Adipocyte (in vitro differentiated cells): ENCODE measurements at regions not wholly inside any gene's neighbourhood (a gene's known extent, or its start where the extent isn't known, plus 50 kb on each side); places are given as distances from the start of the nearest gene placed in this dataset.
"Not testable (repeated sequence)": the region's sequence is repeated elsewhere in the genome, so short reads cannot be mapped to it uniquely, and the experiment has no call there.

Experiments
- DNase-seq: peaks from one replicate; pipeline ENCODE4 v3.0.0-alpha.2; 2015; ENCODE audit warnings: low read depth
- H3K27me3 ChIP-seq: replicated peaks from 2 replicates; pipeline ENCODE4 v1.7.0; 2013; ENCODE audit warnings: mild to moderate bottlenecking, low read length, moderate library complexity; ENCODE audit not compliant: control insufficient read depth, insufficient read depth
- H3K36me3 ChIP-seq: 2 replicates; pipeline ENCODE4 v1.7.0; 2013; ENCODE audit warnings: low read length, mild to moderate bottlenecking, moderate library complexity; ENCODE audit not compliant: control insufficient read depth, insufficient read depth, severe bottlenecking
- H3K4me1 ChIP-seq: 2 replicates; pipeline ENCODE4 v1.7.0; 2013; ENCODE audit warnings: mild to moderate bottlenecking, low read length, moderate library complexity; ENCODE audit not compliant: control insufficient read depth, insufficient read depth
- H3K4me3 ChIP-seq: 2 replicates; pipeline ENCODE4 v1.7.0; 2013; ENCODE audit warnings: mild to moderate bottlenecking, low read length, moderate library complexity
- H3K9ac ChIP-seq: 2 replicates; pipeline ENCODE4 v1.7.0; 2013; ENCODE audit warnings: mild to moderate bottlenecking, low read length, moderate library complexity
- H3K9me3 ChIP-seq: 2 replicates; pipeline ENCODE4 v1.7.0; 2013; ENCODE audit warnings: mild to moderate bottlenecking, low read length, moderate library complexity; ENCODE audit not compliant: control insufficient read depth

DNA sequence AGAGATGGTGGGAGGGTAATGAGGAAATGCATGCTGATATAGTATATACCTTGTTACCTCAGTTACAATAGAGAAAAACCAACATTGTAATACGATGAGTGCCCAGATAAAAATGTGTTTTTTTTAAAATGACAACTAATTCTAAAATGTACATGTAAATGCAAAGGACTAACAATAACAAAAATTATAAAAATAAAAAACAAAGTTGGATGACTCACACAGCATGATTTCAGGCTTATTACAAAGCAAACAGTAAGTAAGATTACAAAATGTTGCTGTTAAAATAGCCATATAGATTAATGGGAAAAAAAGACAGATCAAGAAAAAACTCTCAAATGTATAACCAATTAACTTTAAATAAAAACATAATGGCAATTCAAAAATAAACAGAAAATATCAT lies 1099.4 kb downstream of the FSCB start:
- Histone ChIP-seq H3K4me3 (no peak overlapping the region), H3K9ac (no peak overlapping the region), H3K9me3 (no peaks in the 10 kb centered on the region), H3K4me1 (no peaks in the 10 kb centered on the region), H3K27me3 (no peaks in the 10 kb centered on the region), H3K36me3 (no peaks in the 10 kb centered on the region)
- no peak for DNase-seq

DNA sequence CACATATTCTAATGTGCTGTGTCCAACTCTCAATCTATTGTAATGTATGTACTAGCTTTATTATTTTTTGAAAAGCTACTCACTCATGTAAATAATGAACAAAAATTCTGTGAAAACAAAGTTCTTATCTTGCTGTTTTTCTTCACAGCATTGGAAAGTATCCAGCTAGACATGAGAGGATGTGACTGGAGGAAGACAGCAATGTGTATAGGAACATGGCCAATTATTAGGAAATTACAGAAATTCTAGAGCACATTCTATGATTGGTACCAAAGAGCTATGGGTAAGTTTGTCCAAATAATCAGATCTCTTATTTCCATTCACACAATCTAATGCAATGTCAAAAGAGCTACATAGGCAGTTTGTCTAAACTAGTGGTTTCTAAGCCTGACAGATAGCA lies 1100.2 kb downstream of the FSCB start:
- DNase-seq = no peak
- Histone ChIP-seq H3K9me3 (no peaks in the 10 kb centered on the region), H3K27me3 (no peaks in the 10 kb centered on the region), H3K9ac (no peak overlapping the region), H3K4me1 (no peaks in the 10 kb centered on the region), H3K36me3 (no peaks in the 10 kb centered on the region), H3K4me3 (no peak overlapping the region)

DNA sequence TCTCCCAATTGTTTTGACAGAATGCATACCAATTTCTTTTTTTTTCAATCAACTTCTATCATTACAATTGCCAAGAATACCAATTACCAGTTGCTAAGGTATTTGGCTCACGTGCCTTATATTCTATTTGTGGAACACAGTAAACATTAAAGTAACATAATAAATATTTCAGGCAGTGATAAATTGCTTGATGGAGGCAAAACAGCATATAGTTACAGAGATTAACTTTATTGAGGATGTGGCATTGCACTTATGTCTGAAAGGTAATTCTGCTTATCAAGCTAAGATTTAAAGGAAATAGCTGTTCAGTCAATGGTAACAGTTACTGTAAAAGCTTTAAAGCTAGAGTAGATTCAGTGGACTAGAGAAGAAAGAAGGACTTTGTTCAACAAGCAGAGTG lies 1107.8 kb downstream of the FSCB start:
- H3K9ac ChIP-seq = no peak overlapping the region
- H3K4me1 ChIP-seq = no peaks in the 10 kb centered on the region
- H3K36me3 ChIP-seq = no peaks in the 10 kb centered on the region
- no peaks in the 10 kb centered on the region for H3K27me3 ChIP-seq
- H3K9me3 ChIP-seq = no peaks in the 10 kb centered on the region
- DNase-seq = no peak
- H3K4me3 ChIP-seq = no peak overlapping the region

DNA sequence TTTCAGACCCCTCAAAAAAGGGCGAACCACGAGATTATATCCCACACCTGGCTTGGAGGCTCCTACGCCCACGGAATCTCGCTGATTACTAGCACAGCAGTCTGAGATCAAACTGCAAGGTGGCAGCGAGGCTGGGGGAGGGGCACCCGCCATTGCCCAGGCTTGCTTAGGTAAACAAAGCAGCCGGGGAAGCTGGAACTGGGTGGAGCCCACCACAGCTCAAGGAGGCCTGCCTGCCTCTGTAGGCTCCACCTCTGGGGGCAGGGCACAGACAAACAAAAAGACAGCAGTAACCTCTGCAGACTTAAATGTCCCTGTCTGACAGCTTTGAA lies 1136.6 kb downstream of the FSCB start:
- H3K9ac ChIP-seq, H3K4me3 ChIP-seq, H3K4me1 ChIP-seq, H3K27me3 ChIP-seq, H3K9me3 ChIP-seq, DNase-seq, H3K36me3 ChIP-seq: not testable (repeated sequence)

DNA sequence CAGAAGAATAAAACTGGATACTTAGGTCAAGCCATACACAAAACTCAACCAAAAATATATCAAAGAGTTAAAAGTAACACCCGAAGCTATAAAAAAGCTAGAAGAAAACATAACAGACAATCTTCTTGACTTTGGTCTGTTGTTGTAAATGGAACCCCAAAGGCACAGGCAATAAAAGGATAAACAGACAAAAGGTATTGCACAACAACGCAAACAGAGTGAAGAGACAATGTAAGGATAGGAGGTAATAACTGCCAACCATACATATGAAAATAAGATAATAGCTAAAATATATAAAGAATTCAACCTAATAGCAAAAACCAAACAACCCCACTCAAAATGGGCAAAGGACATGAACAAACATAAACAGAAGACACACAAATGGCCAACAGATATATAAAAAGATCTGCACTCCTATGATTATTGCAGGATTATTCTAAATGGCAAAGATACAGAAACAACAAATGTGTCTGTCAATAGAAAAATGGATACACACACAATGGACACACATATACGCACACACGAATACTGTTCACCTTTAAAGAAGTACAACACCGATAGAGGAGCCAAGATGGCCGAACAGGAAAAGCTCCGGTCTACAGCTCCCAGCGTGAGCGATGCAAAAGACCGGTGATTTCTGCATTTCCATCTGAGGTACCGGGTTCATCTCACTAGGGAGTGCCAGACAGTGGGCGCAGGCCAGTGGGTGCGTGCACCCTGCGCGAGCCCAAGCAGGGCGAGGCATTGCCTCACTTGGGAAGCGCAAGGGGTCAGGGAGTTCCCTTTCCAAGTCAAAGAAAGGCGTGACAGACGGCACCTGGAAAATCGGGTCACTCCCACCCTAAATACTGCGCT lies 1137.1 kb downstream of the FSCB start:
- H3K4me1 ChIP-seq = no peaks in the 10 kb centered on the region
- no peak overlapping the region for H3K9ac ChIP-seq
- no peaks in the 10 kb centered on the region for H3K27me3 ChIP-seq
- H3K4me3 ChIP-seq = no peak overlapping the region
- DNase-seq = no peak
- no peaks in the 10 kb centered on the region for H3K36me3 ChIP-seq
- H3K9me3 ChIP-seq = no peaks in the 10 kb centered on the region

DNA sequence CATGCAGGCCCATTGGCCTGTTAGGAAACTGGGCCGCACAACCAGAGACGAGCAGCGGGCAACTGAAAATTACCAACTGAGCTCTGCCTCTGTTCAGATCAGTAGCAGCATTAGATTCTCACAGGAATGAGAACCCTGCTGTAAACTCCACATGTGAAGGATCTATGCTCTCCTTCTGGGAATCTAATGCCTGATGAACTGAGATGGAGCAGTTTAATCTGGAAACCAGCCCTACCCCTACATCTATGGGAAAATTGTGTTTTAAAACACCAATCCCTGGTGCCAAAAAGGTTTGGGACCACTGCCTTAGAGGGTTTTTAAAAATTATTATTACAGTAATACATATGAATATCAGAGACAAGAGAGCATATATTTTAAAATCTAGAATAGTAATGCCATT lies 1144.5 kb downstream of the FSCB start:
- Histone ChIP-seq H3K9me3 (no peaks in the 10 kb centered on the region), H3K4me3 (no peak overlapping the region), H3K4me1 (no peaks in the 10 kb centered on the region), H3K9ac (no peak overlapping the region), H3K27me3 (no peaks in the 10 kb centered on the region), H3K36me3 (no peaks in the 10 kb centered on the region)
- no peak for DNase-seq

DNA sequence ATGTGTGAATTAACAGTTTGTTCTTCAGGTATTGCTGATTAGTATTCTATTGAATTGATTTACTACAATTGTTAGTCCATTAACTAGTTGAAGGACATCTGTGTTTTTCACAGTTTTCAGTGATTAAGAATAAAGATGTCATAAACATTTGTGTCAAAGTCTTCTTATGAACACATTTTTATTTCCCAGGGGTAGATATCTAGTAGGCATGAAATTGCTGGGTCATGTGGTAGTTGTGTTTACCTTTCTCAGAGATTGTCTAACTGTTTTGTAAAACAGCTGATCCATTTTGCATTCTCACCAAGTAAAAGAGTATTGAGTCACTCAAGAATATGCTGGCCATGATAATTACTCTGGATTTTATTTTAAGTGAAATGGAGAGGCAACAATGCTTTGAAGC lies 1145.3 kb downstream of the FSCB start:
- H3K4me3 ChIP-seq = no peak overlapping the region
- DNase-seq = no peak
- no peaks in the 10 kb centered on the region for H3K9me3 ChIP-seq
- H3K4me1 ChIP-seq = no peaks in the 10 kb centered on the region
- no peaks in the 10 kb centered on the region for H3K27me3 ChIP-seq
- no peak overlapping the region for H3K9ac ChIP-seq
- H3K36me3 ChIP-seq = no peaks in the 10 kb centered on the region

DNA sequence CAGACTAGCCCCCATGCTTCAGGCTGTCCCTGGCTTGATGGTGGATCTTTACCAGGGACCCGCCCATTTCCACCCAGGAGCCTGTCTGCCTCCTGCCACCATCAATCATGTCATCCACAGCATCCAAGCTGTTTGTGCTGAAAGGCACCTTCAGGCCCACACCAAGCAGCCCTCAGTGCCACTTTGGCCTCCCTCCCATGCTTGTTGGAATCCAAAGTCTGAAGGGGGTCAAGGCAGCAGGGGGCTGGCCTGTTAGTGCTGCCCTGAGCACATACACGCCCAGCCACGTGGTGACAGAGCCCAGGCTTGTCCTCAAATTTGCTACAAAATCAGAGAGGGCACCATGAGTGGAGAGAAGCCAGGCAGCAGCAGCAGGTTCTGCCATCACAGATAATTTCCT lies 1146.8 kb downstream of the FSCB start:
- no peak overlapping the region for H3K4me3 ChIP-seq
- H3K4me1 ChIP-seq = no peaks in the 10 kb centered on the region
- H3K9ac ChIP-seq = no peak overlapping the region
- no peaks in the 10 kb centered on the region for H3K36me3 ChIP-seq
- H3K9me3 ChIP-seq = no peaks in the 10 kb centered on the region
- no peak for DNase-seq
- no peaks in the 10 kb centered on the region for H3K27me3 ChIP-seq

DNA sequence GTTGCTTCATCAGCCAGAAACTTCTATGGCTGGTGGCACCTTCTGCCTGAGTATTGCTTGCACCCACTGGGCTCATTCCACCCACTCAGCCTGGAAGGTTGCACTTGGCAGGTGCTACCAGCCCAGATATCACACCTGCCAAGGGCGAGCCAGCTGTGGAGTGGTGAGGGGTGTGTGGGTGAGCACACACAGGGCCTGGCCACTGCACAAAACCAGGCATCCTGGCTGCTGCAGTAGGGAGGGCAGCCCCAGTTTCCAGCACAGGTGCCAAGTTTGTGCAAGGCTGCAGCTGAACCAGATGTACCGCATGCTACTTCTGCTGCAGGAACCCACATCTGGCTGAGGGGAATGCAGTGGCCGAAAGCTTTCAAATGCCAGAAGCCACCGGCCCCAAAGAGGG lies 1147.8 kb downstream of the FSCB start:
- Histone ChIP-seq H3K4me1 (no peaks in the 10 kb centered on the region), H3K9me3 (no peaks in the 10 kb centered on the region), H3K36me3 (no peaks in the 10 kb centered on the region), H3K27me3 (no peaks in the 10 kb centered on the region), H3K4me3 (no peak overlapping the region), H3K9ac (no peak overlapping the region)
- DNase-seq = no peak

DNA sequence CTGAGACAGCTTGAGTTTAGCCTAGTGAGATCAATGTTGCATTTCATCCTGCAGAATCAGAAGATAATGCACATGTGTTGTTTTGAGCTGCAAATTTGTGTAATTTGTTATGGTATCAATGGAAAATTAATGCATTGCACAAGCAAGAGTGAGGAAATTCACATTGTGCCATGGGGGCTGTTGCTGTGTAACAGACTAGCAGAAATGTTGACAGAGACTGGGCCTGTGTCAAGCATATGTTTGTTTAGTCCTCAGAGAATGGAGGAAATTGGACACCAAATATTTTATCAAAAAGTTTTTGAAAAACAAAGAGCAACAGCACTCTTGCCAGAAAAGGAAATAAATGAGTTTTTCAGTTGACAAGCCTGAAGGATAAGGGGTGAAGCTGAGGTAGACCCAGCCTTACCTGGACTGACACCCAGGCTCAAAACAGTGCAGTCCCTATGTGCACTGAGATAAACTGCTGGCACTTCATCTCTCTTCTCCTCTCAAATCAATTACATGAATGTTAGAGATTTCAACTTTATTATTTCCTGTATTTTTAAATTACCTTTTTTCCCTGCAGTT lies 1150.0 kb downstream of the FSCB start:
- Histone ChIP-seq H3K9me3 (no peaks in the 10 kb centered on the region), H3K36me3 (no peaks in the 10 kb centered on the region), H3K27me3 (no peaks in the 10 kb centered on the region), H3K4me3 (no peak overlapping the region), H3K4me1 (no peaks in the 10 kb centered on the region), H3K9ac (no peak overlapping the region)
- no peak for DNase-seq

DNA sequence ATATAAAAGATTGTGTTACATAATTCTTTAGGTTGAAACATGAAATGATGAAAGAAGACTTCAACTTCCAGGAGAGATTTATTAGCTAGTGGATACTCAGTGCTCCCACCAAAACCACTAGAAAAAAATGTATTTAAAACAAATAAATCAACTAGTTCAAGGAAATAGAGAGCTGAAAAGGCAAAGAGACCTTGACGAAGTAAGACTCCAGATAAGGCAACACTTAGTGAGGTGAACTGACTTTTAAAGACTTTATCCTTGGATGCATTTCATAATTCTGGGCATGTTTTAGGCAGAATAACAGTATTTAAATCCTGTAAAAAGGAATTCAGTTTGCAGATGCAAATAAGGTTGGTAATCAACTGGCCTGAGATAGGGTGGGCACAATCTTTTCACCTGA lies 1150.7 kb downstream of the FSCB start:
- no peaks in the 10 kb centered on the region for H3K36me3 ChIP-seq
- no peak for DNase-seq
- no peaks in the 10 kb centered on the region for H3K27me3 ChIP-seq

DNA sequence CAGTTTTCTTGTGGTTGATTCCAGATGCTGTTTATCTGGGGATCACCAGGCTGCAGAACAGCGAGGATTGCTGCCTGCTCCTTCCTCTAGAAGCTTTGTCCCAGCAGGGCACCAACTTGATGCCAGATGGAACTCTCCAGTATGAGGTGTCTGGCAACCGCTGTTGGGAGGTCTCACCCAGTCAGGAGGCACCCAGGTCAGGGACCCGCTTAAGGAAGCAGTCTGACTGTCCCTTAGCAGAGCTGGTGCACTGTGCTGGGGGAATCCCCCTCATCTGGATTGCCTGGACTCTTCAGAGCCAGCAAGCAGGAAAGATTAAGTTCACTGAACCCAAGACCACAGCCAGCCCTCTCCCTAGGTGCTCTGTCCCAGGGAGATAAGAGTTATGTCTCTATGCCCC lies 1165.2 kb downstream of the FSCB start:
- no peaks in the 10 kb centered on the region for H3K36me3 ChIP-seq
- no peaks in the 10 kb centered on the region for H3K27me3 ChIP-seq
- no peak overlapping the region for H3K9ac ChIP-seq
- no peaks in the 10 kb centered on the region for H3K9me3 ChIP-seq
- H3K4me1 ChIP-seq = no peaks in the 10 kb centered on the region
- no peak overlapping the region for H3K4me3 ChIP-seq
- DNase-seq = no peak

More for the DNA sequence above, 1150.7 kb downstream of the FSCB start:
- Histone ChIP-seq H3K9me3 (no peaks in the 10 kb centered on the region), H3K9ac (no peak overlapping the region), H3K4me3 (no peak overlapping the region), H3K4me1 (no peaks in the 10 kb centered on the region)
